Common myeloid progenitor, CD34-positive (primary cell): ENCODE measurements at regions not wholly inside any gene's neighbourhood (a gene's known extent, or its start where the extent isn't known, plus 50 kb on each side); places are given as distances from the start of the nearest gene placed in this dataset.

Experiments used
- CTCF ChIA-PET: fragments of 350-600 bp; sonication (Branson Sonifier 250); formaldehyde crosslinking; loops from one replicate; lab custom pipeline; 2021; ENCODE audit warnings: antibody characterized with exemption; lab: Charles Lee
- POLR2A ChIA-PET: fragments of 350-600 bp; sonication (Branson Sonifier 250); formaldehyde crosslinking; loops from one replicate; lab custom pipeline; 2021; ENCODE audit warnings: antibody characterized with exemption; lab: Charles Lee
- DNase-seq, 3 donors: peaks; one replicate each; pipeline versions ENCODE4 v3.0.0 to v3.0.0-alpha.2; 2013
- H3K27ac ChIP-seq, 2 experiments: 1 replicate in 1 of 2; 2 replicates in 1 of 2; pipeline ENCODE4 v1.7.0; 2013; ENCODE audit warnings: inconsistent platforms in 2 of 2, low read length in 2 of 2, mild to moderate bottlenecking in 2 of 2, low read depth in 1 of 2, moderate library complexity in 1 of 2; ENCODE audit not compliant: severe bottlenecking in 2 of 2, insufficient read depth in 1 of 2, poor library complexity in 1 of 2
- H3K27me3 ChIP-seq, 5 experiments: replicated peaks in 2 of 5; 1 replicate in 3 of 5; 2 replicates in 2 of 5; pipeline versions ENCODE4 v1.6.1 to v1.7.0; 2013; ENCODE audit warnings: low read length in 4 of 5, mild to moderate bottlenecking in 2 of 5, moderate library complexity in 2 of 5, inconsistent platforms in 1 of 5; ENCODE audit not compliant: insufficient read depth in 5 of 5, control insufficient read depth in 4 of 5
- H3K36me3 ChIP-seq, 4 experiments: 1 replicate in 2 of 4; 2 replicates in 2 of 4; pipeline versions ENCODE4 v1.6.1 to v1.7.0; 2013; ENCODE audit warnings: low read length in 3 of 4, control low read depth in 1 of 4, mild to moderate bottlenecking in 1 of 4; ENCODE audit not compliant: control insufficient read depth in 4 of 4, insufficient read depth in 4 of 4
- H3K4me1 ChIP-seq, 4 experiments: 1 replicate in 3 of 4; 2 replicates in 1 of 4; pipeline versions ENCODE4 v1.6.1 to v1.7.1; 2013; ENCODE audit warnings: low read length in 3 of 4, mild to moderate bottlenecking in 3 of 4, control low read depth in 1 of 4, inconsistent platforms in 1 of 4, moderate library complexity in 1 of 4; ENCODE audit not compliant: control insufficient read depth in 4 of 4, insufficient read depth in 4 of 4; ENCODE audit errors: control extremely low read depth in 1 of 4
- H3K4me3 ChIP-seq, 7 experiments: 1 replicate in 4 of 7; 2 replicates in 3 of 7; pipeline versions ENCODE4 v1.5.1 to v1.7.0; 2013; ENCODE audit warnings: mild to moderate bottlenecking in 7 of 7, low read length in 6 of 7, moderate library complexity in 6 of 7, inconsistent platforms in 2 of 7, low read depth in 2 of 7, control low read depth in 1 of 7; ENCODE audit not compliant: insufficient read depth in 4 of 7, control insufficient read depth in 1 of 7; ENCODE audit errors: extremely low read depth in 1 of 7
- H3K9me3 ChIP-seq, 5 experiments: 1 replicate in 4 of 5; 2 replicates in 1 of 5; pipeline versions ENCODE4 v1.6.1 to v1.7.1; 2013; ENCODE audit warnings: low read length in 4 of 5, mild to moderate bottlenecking in 2 of 5, inconsistent platforms in 1 of 5, low read depth in 1 of 5, moderate library complexity in 1 of 5; ENCODE audit not compliant: control insufficient read depth in 4 of 5, insufficient read depth in 2 of 5; ENCODE audit errors: control extremely low read depth in 1 of 5
- WGBS: methylation state at CpG from one replicate; pipeline ENCODE4 v1.1.5; 2013; ENCODE audit not compliant: insufficient coverage; 5-methylcytosine and 5-hydroxymethylcytosine counted together

DNA sequence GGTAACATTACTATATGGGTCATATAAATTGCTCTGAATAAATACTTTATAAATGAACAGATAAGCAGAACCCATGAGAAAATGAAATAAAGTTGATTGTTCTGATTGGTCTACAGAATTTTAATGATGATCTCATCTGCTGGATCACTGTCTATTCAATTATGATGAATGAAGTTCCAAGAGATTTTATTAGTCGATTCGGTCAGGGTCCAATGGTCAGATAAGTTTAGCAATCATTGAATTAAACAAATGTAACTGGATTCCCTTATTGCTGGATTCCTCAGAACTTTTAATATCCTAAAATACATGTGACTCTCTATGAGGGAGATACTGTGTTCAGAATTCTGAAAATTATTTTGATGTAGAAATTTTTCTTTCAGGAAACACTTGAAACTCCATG, 715.2 kb downstream of the EPM2A start:
- H3K4me1 ChIP-seq: peaks cover 0 to 4% (median 0%) of the 10 kb centered on the region in 4 experiments
- H3K9me3 ChIP-seq: no peaks in the 10 kb centered on the region
- no peak for DNase-seq
- ChIA-PET CTCF (no interaction called here), POLR2A (no interaction called here)
- H3K27ac ChIP-seq: no peak overlapping the region
- no peak overlapping the region for H3K4me3 ChIP-seq
- no peaks in the 10 kb centered on the region for H3K27me3 ChIP-seq
- H3K36me3 ChIP-seq: no peaks in the 10 kb centered on the region
- 100% methylated on average over 2 of the region's 2 CpGs for WGBS

DNA sequence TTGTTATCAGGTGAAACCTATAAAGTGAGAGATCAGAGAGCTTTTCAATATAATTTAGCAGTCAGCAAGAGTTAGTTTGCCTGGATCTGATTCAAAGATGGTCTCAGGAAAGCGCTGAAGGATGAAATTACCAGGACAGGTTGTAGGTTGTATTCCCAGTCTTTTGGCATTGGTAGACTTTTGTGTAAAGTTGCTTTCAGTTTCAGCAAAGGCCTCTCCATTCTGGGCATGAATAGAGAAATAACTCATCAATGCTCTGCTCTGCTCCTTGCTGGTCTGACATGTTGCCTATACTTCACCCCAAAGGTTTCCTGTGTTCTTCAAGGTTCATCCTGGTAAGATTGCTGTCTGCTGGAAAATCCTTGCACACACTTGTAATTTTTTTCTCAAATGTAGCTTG, 714.8 kb downstream of the EPM2A start:
- no peak for DNase-seq
- H3K9me3 ChIP-seq: no peaks in the 10 kb centered on the region
- ChIA-PET POLR2A (no interaction called here), CTCF (no interaction called here)
- no peaks in the 10 kb centered on the region for H3K36me3 ChIP-seq
- no peaks in the 10 kb centered on the region for H3K27me3 ChIP-seq
- no peak overlapping the region for H3K27ac ChIP-seq
- WGBS: 100% methylated on average over 1 of the region's 1 CpG
- H3K4me3 ChIP-seq: no peak overlapping the region
- peaks cover 0 to 4% (median 0%) of the 10 kb centered on the region in 4 experiments for H3K4me1 ChIP-seq

DNA sequence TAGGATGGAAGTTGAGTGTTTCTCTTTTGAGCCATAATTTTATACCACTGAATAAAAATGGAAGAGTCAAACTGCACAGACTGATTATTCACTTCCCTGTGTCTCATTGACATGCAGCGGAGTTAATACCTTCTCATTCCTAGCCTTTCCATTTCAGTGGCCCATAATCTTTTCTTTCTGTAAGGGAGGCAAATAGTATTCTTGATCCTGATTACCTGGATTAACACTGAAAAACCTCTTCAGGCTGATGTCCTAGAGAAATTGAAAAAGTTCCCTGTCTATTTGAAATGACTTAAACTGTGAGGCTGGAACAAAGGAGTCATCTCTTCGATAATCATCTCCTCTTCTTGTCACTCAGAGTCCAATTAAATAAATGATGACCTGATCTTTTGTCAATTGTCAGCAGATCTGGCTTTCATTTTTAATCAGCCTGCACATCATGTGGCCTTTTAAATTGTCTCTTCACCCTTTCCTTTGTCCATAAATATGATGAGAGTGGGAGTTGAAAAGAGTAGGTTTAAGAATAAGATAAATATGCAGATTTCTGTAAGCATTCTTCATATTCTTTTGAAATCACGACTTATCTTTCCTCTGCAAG, 713.0 kb downstream of the EPM2A start:
- no peak overlapping the region for H3K27ac ChIP-seq
- POLR2A ChIA-PET: no interaction called here
- H3K9me3 ChIP-seq: no peaks in the 10 kb centered on the region
- H3K36me3 ChIP-seq: no peaks in the 10 kb centered on the region
- no peaks in the 10 kb centered on the region for H3K27me3 ChIP-seq
- DNase-seq: no peak
- no peak overlapping the region for H3K4me3 ChIP-seq
- CTCF ChIA-PET: no interaction called here
- no peaks in the 10 kb centered on the region for H3K4me1 ChIP-seq
- WGBS: 79% methylated on average over 2 of the region's 3 CpGs

DNA sequence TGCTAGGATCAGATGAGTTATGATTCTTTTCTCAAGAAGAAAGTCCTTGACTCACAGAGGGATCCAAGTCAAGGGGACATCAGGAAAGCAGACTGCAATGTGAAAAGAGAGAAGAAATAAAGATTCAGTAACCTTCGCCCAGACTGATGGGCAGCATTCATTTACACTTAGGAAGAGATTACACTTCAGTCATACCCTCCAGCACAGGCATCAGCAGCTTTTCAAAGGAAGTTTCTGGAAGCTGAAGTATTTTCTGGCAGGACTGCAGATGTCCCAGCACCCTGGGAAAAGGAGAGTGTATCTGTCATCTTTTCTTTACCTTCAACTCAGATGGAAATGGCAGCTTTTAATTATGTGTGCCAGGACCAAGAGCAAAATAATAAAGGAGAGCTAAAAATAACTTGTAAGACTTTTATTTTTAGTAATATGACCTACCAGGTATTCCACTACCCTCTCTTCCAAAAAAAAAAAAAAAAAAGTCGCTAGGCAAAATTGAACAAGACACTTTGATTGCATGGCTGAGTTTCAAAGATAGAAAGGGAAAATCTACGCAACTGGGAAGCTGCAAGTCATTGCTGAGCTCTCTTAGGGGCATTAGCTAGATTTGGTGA, 712.1 kb downstream of the EPM2A start:
- no peaks in the 10 kb centered on the region for H3K27me3 ChIP-seq
- H3K36me3 ChIP-seq: no peaks in the 10 kb centered on the region
- no peak overlapping the region for H3K27ac ChIP-seq
- ChIA-PET POLR2A (interaction anchor here (0.6 kb wide), 1 partner anchor 419 kb away, joined by 3 read pairs; no protein-coding TSS in a partner anchor), CTCF (no interaction called here)
- no peaks in the 10 kb centered on the region for H3K9me3 ChIP-seq
- no peak overlapping the region for H3K4me3 ChIP-seq
- no peaks in the 10 kb centered on the region for H3K4me1 ChIP-seq
- DNase-seq: no peak
- no CpG with 5 or more reads among the region's 3 CpGs for WGBS

DNA sequence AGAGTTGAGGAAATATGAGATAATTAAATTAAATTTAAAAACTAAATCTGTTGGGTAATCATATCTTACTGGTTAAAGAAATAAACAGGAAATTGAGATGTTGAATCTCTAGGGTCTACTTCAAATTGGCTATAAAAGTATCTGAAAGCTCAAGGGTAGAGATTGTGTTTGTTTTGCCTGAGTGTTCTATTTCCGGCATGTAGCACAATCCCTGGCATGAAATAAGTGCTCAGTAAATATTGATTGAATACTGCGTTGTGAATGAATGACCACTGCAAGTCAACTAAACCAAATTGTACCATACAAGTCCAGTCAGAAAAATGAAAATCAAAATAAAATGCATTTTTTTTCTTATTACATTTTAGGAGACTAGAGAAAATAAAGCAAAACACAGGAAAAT, 709.8 kb downstream of the EPM2A start:
- H3K4me1 ChIP-seq: no peaks in the 10 kb centered on the region
- POLR2A ChIA-PET: no interaction called here
- no CpG with 5 or more reads among the region's 2 CpGs for WGBS
- H3K27me3 ChIP-seq: no peaks in the 10 kb centered on the region
- no peak overlapping the region for H3K27ac ChIP-seq
- DNase-seq: no peak
- H3K4me3 ChIP-seq: no peak overlapping the region
- no peaks in the 10 kb centered on the region for H3K36me3 ChIP-seq
- CTCF ChIA-PET: no interaction called here
- no peaks in the 10 kb centered on the region for H3K9me3 ChIP-seq

DNA sequence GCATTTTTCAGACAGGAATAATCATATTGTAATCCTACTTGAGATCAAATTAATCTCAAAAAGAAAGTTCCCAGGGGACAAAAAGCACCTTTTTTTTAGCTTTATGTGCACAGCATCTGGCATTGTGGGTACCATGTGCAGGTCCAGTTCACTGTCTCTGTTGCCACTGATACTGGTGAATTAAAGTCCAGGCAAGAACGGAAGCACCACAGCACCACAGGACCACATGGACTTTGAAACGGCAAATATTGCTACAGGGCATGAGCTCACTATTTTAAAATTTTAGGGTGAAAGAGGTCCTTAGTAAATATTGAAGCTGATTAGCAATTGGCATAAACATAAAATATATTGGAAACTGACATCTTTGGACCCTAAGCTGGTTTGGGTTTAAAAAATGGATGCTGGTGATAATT, 709.0 kb downstream of the EPM2A start:
- Histone ChIP-seq H3K9me3 (no peaks in the 10 kb centered on the region), H3K36me3 (no peaks in the 10 kb centered on the region), H3K4me1 (no peaks in the 10 kb centered on the region), H3K27ac (no peak overlapping the region), H3K4me3 (no peak overlapping the region), H3K27me3 (no peaks in the 10 kb centered on the region)
- no CpG with 5 or more reads among the region's 2 CpGs for WGBS
- POLR2A ChIA-PET: no interaction called here
- no peak for DNase-seq
- CTCF ChIA-PET: interaction anchor here (0.7 to 2.1 kb wide), 4 partner anchors 18 to 442 kb away, joined by 3 to 6 read pairs (median 4); no protein-coding TSS in a partner anchor

DNA sequence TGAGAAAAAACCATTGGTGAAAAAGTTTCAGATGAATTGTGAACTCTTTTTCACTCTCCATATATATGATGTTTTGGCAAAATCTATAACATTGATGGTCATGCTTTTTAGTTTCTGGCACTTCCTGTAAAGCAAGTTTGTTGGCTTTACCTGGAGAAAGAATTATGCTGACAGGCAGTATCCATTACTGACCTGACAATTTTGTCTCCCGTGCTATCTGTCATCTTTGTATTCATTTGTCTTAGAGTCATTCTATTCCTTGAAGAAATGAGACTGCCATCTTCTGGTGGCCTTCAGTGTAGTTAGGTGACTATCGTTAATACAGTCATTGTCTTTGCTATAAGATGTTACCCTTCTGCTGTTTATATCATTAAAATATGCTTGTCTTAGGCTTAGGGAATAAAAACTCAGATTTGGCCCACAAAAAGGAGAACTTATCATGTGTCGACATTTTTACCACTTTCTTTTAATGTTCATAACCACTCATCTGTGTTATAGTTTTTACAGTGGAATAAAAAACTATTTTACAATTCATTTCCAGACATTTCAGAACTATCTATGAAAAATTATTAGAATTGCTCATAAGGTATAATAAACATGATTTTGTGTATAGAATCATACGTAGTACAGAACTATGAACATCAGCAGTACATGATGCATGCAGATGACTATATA, 707.0 kb downstream of the EPM2A start:
- H3K9me3 ChIP-seq: no peaks in the 10 kb centered on the region
- CTCF ChIA-PET: interaction anchor here (1.0 to 2.1 kb wide), 3 partner anchors 37 to 444 kb away, joined by 4 to 6 read pairs (median 5); no protein-coding TSS in a partner anchor
- no peaks in the 10 kb centered on the region for H3K27me3 ChIP-seq
- H3K36me3 ChIP-seq: no peaks in the 10 kb centered on the region
- H3K4me3 ChIP-seq: no peak overlapping the region
- H3K4me1 ChIP-seq: no peaks in the 10 kb centered on the region
- POLR2A ChIA-PET: no interaction called here
- H3K27ac ChIP-seq: no peak overlapping the region
- peak; percentile 36 to 64 (median 56) for DNase-seq
- WGBS: 0% methylated on average over 1 of the region's 4 CpGs
